GM18511 (cell line): ENCODE measurements at regions not wholly inside any gene's neighbourhood (a gene's known extent, or its start where the extent isn't known, plus 50 kb on each side); places are given as distances from the start of the nearest gene placed in this dataset.
"Not testable (repeated sequence)": the region's sequence is repeated elsewhere in the genome, so short reads cannot be mapped to it uniquely, and the experiment has no call there.

Experiments used
- ATAC-seq: cut with Tn5 transposase; IDR thresholded peaks from one replicate; pipeline ENCODE4 v1.9.1; 2021; ENCODE audit warnings: mild to moderate bottlenecking, moderate library complexity; ENCODE audit not compliant: unreplicated experiment

- no peak for ATAC-seq
These were observed 914.2 kb upstream of the CDH6 start for GRCh38 chr5:30279237-30279636.

DNA sequence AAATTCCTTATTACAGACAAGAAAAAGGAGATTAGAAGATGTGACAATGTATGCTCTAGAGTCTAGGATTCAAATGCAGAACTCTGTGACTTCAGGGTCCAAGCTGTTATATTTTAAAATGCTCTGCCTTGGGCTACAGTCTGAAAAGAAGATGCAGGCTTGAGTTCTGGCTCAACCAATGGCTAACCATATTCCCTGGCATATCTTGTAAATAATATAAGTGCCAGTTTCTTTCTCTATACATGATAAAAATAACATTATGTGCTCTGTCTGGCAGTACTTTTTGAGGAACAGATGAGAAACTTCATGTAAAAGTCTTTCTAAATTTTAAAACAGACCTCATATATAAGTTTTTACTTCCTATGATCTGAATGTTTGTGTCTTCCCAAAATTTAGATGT lies 926.5 kb upstream of the CDH6 start:
- no peak for ATAC-seq

GRCh38 chr5:30239331-30240022 lies 954.0 kb upstream of the CDH6 start:
- ATAC-seq: no peak

DNA sequence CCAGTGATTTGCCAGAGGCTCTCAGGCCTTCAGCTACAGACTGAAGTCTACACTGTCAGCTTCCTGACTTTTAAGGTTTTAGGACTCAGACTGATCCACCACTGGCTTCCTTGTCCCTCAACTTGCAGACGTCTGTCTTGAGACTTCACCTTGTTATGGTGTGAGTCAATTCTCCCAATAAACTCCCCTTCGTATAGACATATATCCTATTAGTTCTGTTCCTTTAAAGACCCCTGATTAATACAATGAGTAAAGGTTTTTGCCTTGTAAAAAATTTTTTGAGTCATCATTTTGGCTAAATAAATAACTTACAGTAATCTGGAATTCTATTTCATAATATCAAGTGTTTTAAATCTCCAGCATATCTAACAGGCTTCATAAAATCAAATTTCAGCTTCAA lies 956.3 kb upstream of the CDH6 start:
- ATAC-seq: no peak

- no peak for ATAC-seq
These were observed 983.7 kb upstream of the CDH6 start for GRCh38 chr5:30209755-30210154.

DNA sequence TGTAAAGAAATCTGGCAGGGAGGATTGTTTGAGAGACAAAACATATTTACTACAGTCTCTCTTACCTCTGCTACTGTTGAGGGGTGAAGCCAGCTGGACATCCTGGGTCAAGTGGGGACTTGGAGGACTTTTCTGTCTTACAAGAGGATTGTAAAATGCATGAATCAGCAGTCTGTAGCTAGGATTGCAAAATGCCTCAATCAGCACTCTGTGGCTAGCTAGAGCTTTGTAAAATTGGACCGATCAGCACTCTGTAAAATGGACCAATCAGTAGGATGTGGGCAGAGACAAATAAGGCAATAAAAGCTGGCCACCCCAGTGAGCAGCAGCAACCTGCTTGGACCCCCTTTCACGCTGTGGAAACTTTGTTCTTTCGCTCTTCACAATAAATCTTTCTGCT lies 995.8 kb upstream of the CDH6 start:
- no peak for ATAC-seq

- ATAC-seq: no peak
These were observed 998.5 kb upstream of the CDH6 start for GRCh38 chr5:30195036-30195435.

DNA sequence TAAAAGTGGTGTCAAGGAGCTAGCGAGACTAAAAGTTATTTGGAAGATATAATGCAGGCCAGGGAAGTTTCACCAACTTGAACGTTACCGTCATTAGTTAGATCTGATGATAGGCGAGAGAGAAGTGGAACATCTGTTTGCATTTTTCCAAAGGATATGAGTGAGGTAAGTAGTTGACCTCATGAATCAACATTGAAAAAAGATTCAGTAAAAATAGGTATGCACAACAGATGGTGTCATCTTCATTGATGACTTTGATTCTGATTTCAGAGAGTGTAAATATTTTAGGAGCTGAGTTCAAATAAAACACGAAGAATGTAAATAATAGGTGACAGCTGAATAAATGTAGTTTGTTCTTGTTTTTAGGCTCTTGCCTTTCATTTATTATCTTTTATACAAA lies 998.9 kb upstream of the CDH6 start:
- no peak for ATAC-seq

DNA sequence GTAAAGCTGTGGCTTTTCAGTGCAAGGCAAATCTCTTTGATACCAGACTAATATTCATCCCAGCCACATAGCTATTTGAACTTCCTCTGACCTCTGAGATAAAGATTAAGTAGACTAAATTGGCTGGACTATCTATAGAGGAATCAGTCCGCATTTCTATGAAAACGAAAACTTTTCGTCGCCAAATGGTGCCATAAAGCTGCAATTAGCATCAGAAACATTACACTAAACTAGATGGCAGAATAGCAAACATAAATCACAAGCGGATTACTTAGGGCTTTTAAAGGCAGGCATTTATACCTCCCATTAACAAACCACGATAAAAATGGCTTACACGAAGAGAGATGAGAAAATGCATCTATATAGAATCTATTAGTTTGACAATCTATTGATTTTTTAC lies 1009.7 kb upstream of the CDH6 start:
- no peak for ATAC-seq

- no peak for ATAC-seq
These were observed 1037.3 kb upstream of the CDH6 start for GRCh38 chr5:30156156-30156555.

- no peak for ATAC-seq
These were observed 1041.1 kb upstream of the CDH6 start for GRCh38 chr5:30152431-30152830.

GRCh38 chr5:30150231-30150630 lies 1043.3 kb upstream of the CDH6 start:
- ATAC-seq: no peak

- no peak for ATAC-seq
These were observed 1044.0 kb upstream of the CDH6 start for GRCh38 chr5:30149526-30149925.

DNA sequence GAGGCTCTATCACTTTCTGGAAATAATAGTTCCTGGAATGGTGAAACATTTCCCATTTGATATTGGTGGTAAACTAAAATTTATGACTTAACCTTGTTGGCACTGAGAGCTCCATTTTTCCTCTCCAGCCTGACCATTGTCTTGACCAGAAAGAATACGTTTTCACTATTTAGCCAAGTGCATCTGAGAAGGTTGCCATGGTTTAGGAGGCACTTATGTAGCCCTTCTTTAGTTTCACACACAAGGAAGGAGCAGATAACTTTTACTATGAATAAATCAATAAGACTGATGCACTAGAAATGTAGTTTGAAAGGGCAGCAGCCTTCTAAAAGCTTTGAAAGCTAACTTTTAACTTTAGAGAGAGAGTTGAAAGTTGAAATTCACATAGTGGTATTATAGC lies 1045.5 kb upstream of the CDH6 start:
- ATAC-seq: no peak

DNA sequence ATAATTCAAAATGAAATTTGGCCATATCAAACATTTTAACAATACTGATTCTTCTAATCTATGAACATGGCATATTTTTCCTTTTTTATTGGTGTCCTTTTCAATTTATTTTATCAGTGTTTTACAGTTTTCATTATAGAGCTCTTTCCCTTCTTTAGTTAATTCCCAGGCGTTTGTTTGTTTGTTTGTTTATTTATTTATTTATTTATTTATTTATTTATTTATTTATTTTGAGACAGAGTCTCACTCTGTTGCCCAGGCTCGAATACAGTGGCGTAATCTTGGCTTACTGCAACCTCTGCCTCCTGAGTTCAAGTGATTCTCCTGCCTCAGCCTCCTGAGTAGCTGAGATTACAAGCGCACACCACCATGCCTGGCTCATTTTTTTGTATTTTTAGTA lies 1049.4 kb upstream of the CDH6 start:
- not testable (repeated sequence) for ATAC-seq

DNA sequence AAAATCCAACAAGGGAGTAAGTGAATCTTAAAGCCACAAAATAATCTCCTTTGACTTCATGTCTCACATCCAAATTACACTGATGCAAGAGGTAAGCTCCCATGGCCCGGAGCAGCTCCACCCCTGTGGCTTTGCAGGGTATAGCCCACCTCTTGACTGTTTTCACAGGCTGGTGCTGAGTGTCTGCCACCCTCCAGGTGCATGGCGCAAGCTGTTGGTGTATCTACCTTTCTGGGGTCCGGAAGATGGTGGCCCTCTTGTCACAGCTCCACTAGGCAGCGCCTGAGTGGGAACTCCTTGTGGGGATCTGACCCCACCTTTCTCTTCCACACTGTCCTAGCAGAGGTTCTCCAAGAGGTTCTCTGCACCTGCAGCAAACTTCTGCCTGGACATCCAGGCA lies 1051.1 kb upstream of the CDH6 start:
- no peak for ATAC-seq

GRCh38 chr5:30121043-30121442 lies 1072.4 kb upstream of the CDH6 start:
- ATAC-seq: no peak

DNA sequence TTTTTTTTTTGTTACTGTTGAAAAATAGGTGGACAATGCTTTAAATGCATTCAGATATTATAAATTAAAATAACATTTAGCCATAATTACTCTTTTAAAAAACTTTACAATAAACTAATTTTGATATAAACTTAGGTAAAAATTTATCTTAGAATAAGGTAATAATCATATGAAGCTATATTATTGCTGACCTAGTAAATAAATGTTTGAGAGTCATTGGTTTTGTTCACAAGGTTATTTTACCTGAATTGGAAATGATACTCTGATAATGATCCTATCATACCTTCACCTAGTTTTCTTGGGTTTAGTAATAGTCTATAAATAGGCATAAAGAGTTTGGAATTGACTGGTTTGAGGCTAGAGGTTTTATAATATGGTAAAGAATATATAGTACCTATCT lies 1076.4 kb upstream of the CDH6 start:
- no peak for ATAC-seq

DNA sequence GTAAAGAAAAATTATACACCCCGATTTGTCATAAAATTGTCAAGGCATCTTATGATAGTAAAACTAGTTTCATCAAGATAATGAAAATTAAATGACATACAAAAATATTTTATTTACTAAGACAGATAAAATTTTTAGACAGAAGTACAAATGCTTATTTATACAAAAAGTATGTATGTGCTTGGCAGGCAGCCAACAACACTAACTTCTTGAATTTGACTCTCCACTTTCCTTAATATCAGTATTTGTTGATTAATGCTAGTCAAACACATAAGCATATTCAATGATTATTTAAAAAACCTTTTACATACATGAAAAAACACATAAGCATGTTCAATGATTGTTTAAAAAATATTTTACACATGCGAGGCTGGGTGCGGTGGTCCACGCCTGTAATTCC lies 1079.9 kb upstream of the CDH6 start:
- no peak for ATAC-seq

- ATAC-seq: no peak
These were observed 1080.6 kb upstream of the CDH6 start for GRCh38 chr5:30112867-30113266.

DNA sequence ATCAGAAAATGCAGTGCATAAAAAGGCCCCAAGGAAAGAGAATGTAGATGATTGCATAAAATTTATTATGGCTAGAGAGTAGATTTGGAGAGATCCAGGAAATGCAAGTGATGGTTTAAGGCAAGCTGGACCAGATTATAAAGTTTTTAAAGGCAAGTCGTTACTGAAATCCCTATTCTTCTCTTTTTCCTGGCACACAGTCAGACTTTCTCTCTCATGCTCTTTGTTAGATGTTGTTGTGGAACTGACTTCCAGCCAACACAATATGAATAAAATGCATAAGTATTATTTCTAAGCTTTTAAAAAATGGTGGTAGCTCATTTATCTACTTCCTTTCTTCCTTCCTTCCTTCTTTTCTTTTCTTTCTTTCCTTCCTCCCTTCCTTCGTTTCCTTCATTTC lies 1085.4 kb upstream of the CDH6 start:
- ATAC-seq: no peak

DNA sequence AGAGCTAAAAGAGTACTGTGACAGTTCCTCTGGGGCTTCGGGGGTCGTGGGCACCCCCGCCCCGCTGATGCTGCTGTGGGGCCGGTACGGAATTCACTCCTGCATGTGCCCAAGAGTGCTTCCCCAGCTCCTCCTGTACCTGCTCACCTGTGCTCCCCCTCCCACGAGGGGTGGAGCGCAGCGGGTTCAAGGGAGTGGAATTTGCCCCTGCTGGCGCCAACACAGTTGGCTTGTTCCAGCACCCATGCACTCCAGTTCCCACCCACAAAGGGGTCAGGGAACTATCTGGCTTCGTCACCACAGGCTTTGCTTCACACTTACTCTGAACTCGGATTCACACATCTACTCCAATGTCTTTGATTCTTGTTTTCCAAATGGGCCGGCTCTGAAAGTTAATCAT lies 1086.9 kb upstream of the CDH6 start:
- no peak for ATAC-seq

- ATAC-seq: no peak
These were observed 1088.5 kb upstream of the CDH6 start for GRCh38 chr5:30104872-30105596.
